ENCODE measurements at regions not wholly inside any gene's neighbourhood (a gene's known extent, or its start where the extent isn't known, plus 50 kb on each side); places are given as distances from the start of the nearest gene placed in this dataset.

- no peak overlapping the region for H3K27ac ChIP-seq (ENCODE audit: low read depth in 1 of 2, low read length in 1 of 2)
- TF ChIP-seq CTCF (IDR thresholded peaks at IDR 0.05; ENCODE audit: control extremely low read depth, extremely low read depth): no peak
- WGBS, 2 donors: 85 to 87% methylated on average over 1 of the region's 1 CpG
These were observed 399.8 kb downstream of the HTR7 start for GRCh38 chr10:90458054-90458453.

GRCh38 chr10:90458571-90458970 lies 399.3 kb downstream of the HTR7 start:
- H3K9ac ChIP-seq (ENCODE audit: insufficient read depth in 1 of 2, low read length in 2 of 2): no peak overlapping the region
- WGBS, 2 donors: 65 to 81% methylated on average over 1 of the region's 1 CpG
- no peak overlapping the region for H3K4me3 ChIP-seq
- DNase-seq (no peak), ATAC-seq (ENCODE audit: insufficient read depth, low FRiP score) (no peak)
- no peak for TF ChIP-seq CTCF (IDR thresholded peaks at IDR 0.05; ENCODE audit: control extremely low read depth, extremely low read depth)
- no peaks in the 10 kb centered on the region for H3K4me1 ChIP-seq (ENCODE audit: control insufficient read depth in 5 of 5, insufficient read depth in 5 of 5, low read length in 5 of 5)
- no peak overlapping the region for H3K27ac ChIP-seq (ENCODE audit: low read depth in 1 of 2, low read length in 1 of 2)
- no peaks in the 10 kb centered on the region for H3K27me3 ChIP-seq (ENCODE audit: control insufficient read depth in 3 of 3, insufficient read depth in 3 of 3, low read length in 2 of 3)
- no peaks in the 10 kb centered on the region for H3K36me3 ChIP-seq (ENCODE audit: control insufficient read depth in 4 of 4, insufficient read depth in 4 of 4, low read length in 4 of 4)
- H3K9me3 ChIP-seq (ENCODE audit: control insufficient read depth in 4 of 4, insufficient read depth in 3 of 4, low read length in 3 of 4): peaks cover 0 to 9% (median 0%) of the 10 kb centered on the region in 4 donors

More at GRCh38 chr10:90458054-90458453, 399.8 kb downstream of the HTR7 start:
- ATAC-seq (ENCODE audit: insufficient read depth, low FRiP score) (no peak), DNase-seq (no peak)
- H3K36me3 ChIP-seq (ENCODE audit: control insufficient read depth in 4 of 4, insufficient read depth in 4 of 4, low read length in 4 of 4): no peaks in the 10 kb centered on the region
- H3K9ac ChIP-seq (ENCODE audit: insufficient read depth in 1 of 2, low read length in 2 of 2): no peak overlapping the region
- no peak overlapping the region for H3K4me3 ChIP-seq
- no peaks in the 10 kb centered on the region for H3K4me1 ChIP-seq (ENCODE audit: control insufficient read depth in 5 of 5, insufficient read depth in 5 of 5, low read length in 5 of 5)
- H3K9me3 ChIP-seq (ENCODE audit: control insufficient read depth in 4 of 4, insufficient read depth in 3 of 4, low read length in 3 of 4): peaks cover 0 to 6% (median 0%) of the 10 kb centered on the region in 4 donors
- no peaks in the 10 kb centered on the region for H3K27me3 ChIP-seq (ENCODE audit: control insufficient read depth in 3 of 3, insufficient read depth in 3 of 3, low read length in 2 of 3)

GRCh38 chr10:90461437-90462155 lies 396.2 kb downstream of the HTR7 start:
- WGBS, 2 donors: 28 to 40% methylated on average over 4 of the region's 4 CpGs
- H3K27ac ChIP-seq (ENCODE audit: low read depth in 1 of 2, low read length in 1 of 2): no peak overlapping the region
- no peak for TF ChIP-seq CTCF (IDR thresholded peaks at IDR 0.05; ENCODE audit: control extremely low read depth, extremely low read depth)
- peaks cover 0 to 5% (median 0%) of the 10 kb centered on the region in 4 donors for H3K9me3 ChIP-seq (ENCODE audit: control insufficient read depth in 4 of 4, insufficient read depth in 3 of 4, low read length in 3 of 4)
- DNase-seq: peak in 1 of 3 donors; percentile 50
- H3K4me3 ChIP-seq: no peak overlapping the region
- no peak overlapping the region for H3K9ac ChIP-seq (ENCODE audit: insufficient read depth in 1 of 2, low read length in 2 of 2)
- peaks cover 0 to 1% (median 0%) of the 10 kb centered on the region in 5 donors for H3K4me1 ChIP-seq (ENCODE audit: control insufficient read depth in 5 of 5, insufficient read depth in 5 of 5, low read length in 5 of 5)
- H3K36me3 ChIP-seq (ENCODE audit: control insufficient read depth in 4 of 4, insufficient read depth in 4 of 4, low read length in 4 of 4): no peaks in the 10 kb centered on the region
- no peaks in the 10 kb centered on the region for H3K27me3 ChIP-seq (ENCODE audit: control insufficient read depth in 3 of 3, insufficient read depth in 3 of 3, low read length in 2 of 3)
- no peak for ATAC-seq (ENCODE audit: insufficient read depth, low FRiP score)
